ENCODE measurements at regions not wholly inside any gene's neighbourhood (a gene's known extent, or its start where the extent isn't known, plus 50 kb on each side); places are given as distances from the start of the nearest gene placed in this dataset.
A peak's percentile ranks its signal among the peaks of the same experiment; 100 is the strongest.
"Not testable (repeated sequence)": the region's sequence is repeated elsewhere in the genome, so short reads cannot be mapped to it uniquely, and the experiment has no call there.

- no peak for TF ChIP-seq CTCF (conservative IDR thresholded peaks at IDR 0.05; ENCODE audit: low read depth, low read length)
- H3K4me3 ChIP-seq (ENCODE audit: low read depth, low read length) = no peak overlapping the region
- no peak for DNase-seq (ENCODE audit: low read depth)
These were observed 1039.3 kb upstream of the TYRP1 start for GRCh38 chr9:11653867-11654266.

- DNase-seq (ENCODE audit: low read depth) = no peak
- no peak overlapping the region for H3K4me3 ChIP-seq (ENCODE audit: low read depth, low read length)
- TF ChIP-seq CTCF (conservative IDR thresholded peaks at IDR 0.05; ENCODE audit: low read depth, low read length) = no peak
These were observed 1029.3 kb upstream of the TYRP1 start for GRCh38 chr9:11663913-11664312.

- no peak for TF ChIP-seq CTCF (conservative IDR thresholded peaks at IDR 0.05; ENCODE audit: low read depth, low read length)
- no peak for DNase-seq (ENCODE audit: low read depth)
These were observed 1016.4 kb upstream of the TYRP1 start for GRCh38 chr9:11676821-11677220.

GRCh38 chr9:11686733-11687132, 1006.5 kb upstream of the TYRP1 start:
- no peak overlapping the region for H3K4me3 ChIP-seq (ENCODE audit: low read depth, low read length)
- DNase-seq (ENCODE audit: low read depth) = no peak
- TF ChIP-seq CTCF (conservative IDR thresholded peaks at IDR 0.05; ENCODE audit: low read depth, low read length) = no peak

More at GRCh38 chr9:11676821-11677220, 1016.4 kb upstream of the TYRP1 start:
- no peak overlapping the region for H3K4me3 ChIP-seq (ENCODE audit: low read depth, low read length)

- no peak for DNase-seq (ENCODE audit: low read depth)
- H3K4me3 ChIP-seq (ENCODE audit: low read depth, low read length) = no peak overlapping the region
- no peak for TF ChIP-seq CTCF (conservative IDR thresholded peaks at IDR 0.05; ENCODE audit: low read depth, low read length)
These were observed 996.1 kb upstream of the TYRP1 start for GRCh38 chr9:11697126-11697525.

GRCh38 chr9:11701706-11702105, 991.5 kb upstream of the TYRP1 start:
- TF ChIP-seq CTCF (conservative IDR thresholded peaks at IDR 0.05; ENCODE audit: low read depth, low read length) = no peak
- H3K4me3 ChIP-seq (ENCODE audit: low read depth, low read length) = no peak overlapping the region
- no peak for DNase-seq (ENCODE audit: low read depth)

- peak; percentile 14 for DNase-seq (ENCODE audit: low read depth)
- H3K4me3 ChIP-seq (ENCODE audit: low read depth, low read length) = no peak overlapping the region
- no peak for TF ChIP-seq CTCF (conservative IDR thresholded peaks at IDR 0.05; ENCODE audit: low read depth, low read length)
These were observed 990.6 kb upstream of the TYRP1 start for GRCh38 chr9:11702548-11702947.

- not testable (repeated sequence) for DNase-seq (ENCODE audit: low read depth); H3K4me3 ChIP-seq (ENCODE audit: low read depth, low read length)
These were observed 989.0 kb upstream of the TYRP1 start for GRCh38 chr9:11704198-11704597.
